Lung (tissue), 11 donors: ENCODE measurements at regions not wholly inside any gene's neighbourhood (a gene's known extent, or its start where the extent isn't known, plus 50 kb on each side); places are given as distances from the start of the nearest gene placed in this dataset.

Experiments used
- ATAC-seq: fragments of 200-7000 bp; cut with Tn5 transposase; one replicate; pipeline ENCODE4 v1.9.1; 2020; ENCODE audit warnings: moderate number of reproducible peaks; ENCODE audit not compliant: insufficient read depth, low FRiP score
- DNase-seq, 3 donors: peaks; one replicate each; pipeline ENCODE4 v3.0.0-alpha.2; 2013 to 2017
- H3K27ac ChIP-seq, 2 donors: one replicate each; pipeline ENCODE4 v1.5.1; 2013; ENCODE audit warnings: mild to moderate bottlenecking in 2 of 2, moderate library complexity in 2 of 2, control low read depth in 1 of 2, inconsistent platforms in 1 of 2, low read depth in 1 of 2, low read length in 1 of 2
- H3K27me3 ChIP-seq, 3 donors: one replicate each; pipeline ENCODE4 v1.5.1; 2013; ENCODE audit warnings: low read length in 2 of 3; ENCODE audit not compliant: control insufficient read depth in 3 of 3, insufficient read depth in 3 of 3
- H3K36me3 ChIP-seq, 4 donors: one replicate each; pipeline ENCODE4 v1.5.1; 2013; ENCODE audit warnings: low read length in 4 of 4, mild to moderate bottlenecking in 1 of 4, moderate library complexity in 1 of 4; ENCODE audit not compliant: control insufficient read depth in 4 of 4, insufficient read depth in 4 of 4
- H3K4me1 ChIP-seq, 5 donors: one replicate each; pipeline ENCODE4 v1.5.1; 2013; ENCODE audit warnings: low read length in 5 of 5, mild to moderate bottlenecking in 2 of 5, moderate library complexity in 1 of 5; ENCODE audit not compliant: control insufficient read depth in 5 of 5, insufficient read depth in 5 of 5
- H3K4me3 ChIP-seq: one replicate; pipeline ENCODE4 v1.5.1; 2013; ENCODE audit warnings: mild to moderate bottlenecking, control low read depth, moderate library complexity
- H3K9ac ChIP-seq, 2 donors: one replicate each; pipeline ENCODE4 v1.5.1; 2013; ENCODE audit warnings: low read length in 2 of 2, control low read depth in 1 of 2; ENCODE audit not compliant: insufficient read depth in 1 of 2
- H3K9me3 ChIP-seq, 4 donors: one replicate each; pipeline ENCODE4 v1.5.1; 2013; ENCODE audit warnings: low read length in 3 of 4, mild to moderate bottlenecking in 1 of 4, moderate library complexity in 1 of 4; ENCODE audit not compliant: control insufficient read depth in 4 of 4, insufficient read depth in 3 of 4
- WGBS, 2 donors: extraction: QIAGEN DNeasy Blood & Tissue Kit; methylation state at CpG; one replicate each; pipeline ENCODE4 v1.1.7; 2013; 5-methylcytosine and 5-hydroxymethylcytosine counted together
- TF ChIP-seq, protein P1 (sequence below): IDR thresholded peaks from 2 replicates; pipeline ENCODE4 v1.5.1; 2012; ENCODE audit warnings: mild to moderate bottlenecking; ENCODE audit errors: control extremely low read depth, extremely low read depth
- donor health status: control.
- donor health status: control.
- donor health status: Bipolar disorder and iron deficiency.
- donor health status: healthy.
- donor health status: DM: yes; HTN: yes; CAD: no.

DNA sequence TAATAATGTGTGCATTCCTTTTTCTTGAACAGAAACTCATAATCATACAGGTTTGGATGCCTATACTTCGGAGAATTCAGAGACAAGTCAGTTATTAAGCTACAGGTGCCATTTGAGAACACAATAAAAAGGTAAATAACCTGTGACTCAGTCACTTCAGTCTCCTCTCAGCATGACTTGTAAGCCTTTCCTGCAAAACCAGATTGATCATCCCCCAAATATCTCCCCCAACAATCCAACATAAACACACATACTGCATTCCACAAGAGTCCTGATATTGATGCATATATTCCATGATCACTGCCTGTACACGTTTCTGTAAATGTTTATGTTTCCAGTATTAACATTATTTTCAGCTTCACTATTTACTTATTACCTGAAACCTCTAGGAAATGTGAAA, 110.8 kb downstream of the PWWP3B start:
- peaks cover 0 to 31% (median 6%) of the 10 kb centered on the region in 3 donors for H3K27me3 ChIP-seq
- H3K9ac ChIP-seq: no peak overlapping the region
- H3K27ac ChIP-seq: no peak overlapping the region
- H3K4me1 ChIP-seq: no peaks in the 10 kb centered on the region
- no peaks in the 10 kb centered on the region for H3K9me3 ChIP-seq
- DNase-seq: no peak
- WGBS, 2 donors: 27 to 63% methylated on average over 2 of the region's 2 CpGs
- H3K36me3 ChIP-seq: no peaks in the 10 kb centered on the region
- no peak for ATAC-seq
- no peak overlapping the region for H3K4me3 ChIP-seq
- TF ChIP-seq, protein P1, sequence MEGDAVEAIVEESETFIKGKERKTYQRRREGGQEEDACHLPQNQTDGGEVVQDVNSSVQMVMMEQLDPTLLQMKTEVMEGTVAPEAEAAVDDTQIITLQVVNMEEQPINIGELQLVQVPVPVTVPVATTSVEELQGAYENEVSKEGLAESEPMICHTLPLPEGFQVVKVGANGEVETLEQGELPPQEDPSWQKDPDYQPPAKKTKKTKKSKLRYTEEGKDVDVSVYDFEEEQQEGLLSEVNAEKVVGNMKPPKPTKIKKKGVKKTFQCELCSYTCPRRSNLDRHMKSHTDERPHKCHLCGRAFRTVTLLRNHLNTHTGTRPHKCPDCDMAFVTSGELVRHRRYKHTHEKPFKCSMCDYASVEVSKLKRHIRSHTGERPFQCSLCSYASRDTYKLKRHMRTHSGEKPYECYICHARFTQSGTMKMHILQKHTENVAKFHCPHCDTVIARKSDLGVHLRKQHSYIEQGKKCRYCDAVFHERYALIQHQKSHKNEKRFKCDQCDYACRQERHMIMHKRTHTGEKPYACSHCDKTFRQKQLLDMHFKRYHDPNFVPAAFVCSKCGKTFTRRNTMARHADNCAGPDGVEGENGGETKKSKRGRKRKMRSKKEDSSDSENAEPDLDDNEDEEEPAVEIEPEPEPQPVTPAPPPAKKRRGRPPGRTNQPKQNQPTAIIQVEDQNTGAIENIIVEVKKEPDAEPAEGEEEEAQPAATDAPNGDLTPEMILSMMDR: no peak

DNA sequence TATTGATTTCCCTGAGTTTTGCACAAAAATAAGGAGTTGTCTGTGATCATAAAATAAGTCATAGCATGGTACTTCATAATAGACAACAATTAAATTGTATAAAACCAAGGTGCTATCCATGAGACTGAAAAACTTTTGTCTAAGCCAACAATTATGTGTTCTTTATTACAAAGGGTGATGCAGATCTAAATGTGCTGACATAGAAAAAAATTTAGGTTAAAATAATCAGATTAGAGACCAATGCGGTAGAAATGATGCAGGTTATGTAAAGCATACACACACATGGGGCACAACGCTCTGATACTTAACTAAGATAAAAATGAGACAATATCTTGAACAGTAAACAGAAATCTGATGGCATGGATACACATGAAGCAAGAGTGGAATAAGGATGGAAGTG, 113.3 kb downstream of the PWWP3B start:
- WGBS, 2 donors: 63 to 82% methylated on average over 2 of the region's 2 CpGs
- no peak overlapping the region for H3K9ac ChIP-seq
- H3K36me3 ChIP-seq: no peaks in the 10 kb centered on the region
- no peak for ATAC-seq
- no peak overlapping the region for H3K27ac ChIP-seq
- DNase-seq: no peak
- TF ChIP-seq, protein P1: no peak
- peaks cover 0 to 44% (median 6%) of the 10 kb centered on the region in 3 donors for H3K27me3 ChIP-seq
- no peaks in the 10 kb centered on the region for H3K4me1 ChIP-seq
- no peak overlapping the region for H3K4me3 ChIP-seq
- no peaks in the 10 kb centered on the region for H3K9me3 ChIP-seq

DNA sequence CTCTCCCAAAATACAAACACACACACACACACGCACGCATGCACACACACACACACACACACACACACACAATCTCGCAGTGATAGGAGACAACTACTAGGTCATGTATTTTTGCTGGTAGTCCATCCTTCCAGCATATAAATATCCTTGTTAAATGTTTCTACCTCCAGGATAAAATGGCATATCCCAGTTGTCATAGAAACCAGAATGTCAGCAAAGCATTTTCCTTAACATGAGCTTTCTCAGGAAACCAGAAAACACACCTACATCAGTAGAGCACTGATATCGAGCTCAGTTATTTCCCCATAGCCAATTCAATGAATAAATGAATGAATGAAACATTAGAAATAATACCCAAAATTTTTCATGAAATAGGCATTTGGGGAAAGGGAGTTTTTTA, 115.7 kb downstream of the PWWP3B start:
- Histone ChIP-seq H3K9ac (no peak overlapping the region), H3K4me3 (no peak overlapping the region), H3K27me3 (peaks cover 0 to 42% (median 6%) of the 10 kb centered on the region in 3 donors), H3K36me3 (no peaks in the 10 kb centered on the region), H3K9me3 (no peaks in the 10 kb centered on the region), H3K27ac (no peak overlapping the region), H3K4me1 (no peaks in the 10 kb centered on the region)
- DNase-seq (no peak), ATAC-seq (no peak)
- WGBS, 2 donors: 79 to 92% methylated on average over 4 of the region's 4 CpGs
- TF ChIP-seq, protein P1: no peak

DNA sequence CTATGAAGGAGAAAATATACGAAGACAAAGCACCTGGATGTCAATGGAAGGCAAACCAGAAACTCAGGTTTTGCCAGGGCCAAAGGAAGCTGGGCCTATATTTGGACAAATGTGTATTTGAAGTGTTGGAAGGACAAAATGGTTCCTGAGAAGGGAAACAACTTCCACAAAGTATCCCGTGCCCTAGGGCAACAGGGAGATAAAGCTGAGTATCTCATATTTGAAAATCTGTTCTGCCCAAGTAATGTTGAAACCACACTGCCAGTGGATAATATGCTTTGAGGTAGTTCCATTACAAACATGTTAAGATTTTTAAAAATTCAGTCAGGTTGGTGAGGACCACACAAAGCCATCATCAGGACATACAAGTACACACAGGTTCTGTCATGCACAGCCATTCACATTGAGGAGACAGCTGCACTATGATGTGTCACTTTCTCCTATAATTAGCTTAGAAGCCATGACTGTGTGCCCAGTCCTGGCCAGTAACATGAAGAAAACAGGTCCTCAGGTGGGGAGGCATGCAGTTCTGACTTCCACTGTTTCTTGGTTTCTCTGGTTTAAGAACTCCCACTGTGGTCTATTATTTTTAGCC, 116.4 kb downstream of the PWWP3B start:
- no peaks in the 10 kb centered on the region for H3K9me3 ChIP-seq
- ATAC-seq (no peak), DNase-seq (peak in 1 of 3 donors; percentile 6)
- H3K27ac ChIP-seq: no peak overlapping the region
- WGBS, 2 donors: 44 to 78% methylated on average over 2 of the region's 2 CpGs
- no peaks in the 10 kb centered on the region for H3K4me1 ChIP-seq
- H3K9ac ChIP-seq: no peak overlapping the region
- no peak overlapping the region for H3K4me3 ChIP-seq
- no peaks in the 10 kb centered on the region for H3K36me3 ChIP-seq
- TF ChIP-seq, protein P1: no peak
- H3K27me3 ChIP-seq: peaks cover 0 to 37% (median 6%) of the 10 kb centered on the region in 3 donors
